Gastrocnemius medialis (tissue), 4 donors: ENCODE measurements at regions not wholly inside any gene's neighbourhood (a gene's known extent, or its start where the extent isn't known, plus 50 kb on each side); places are given as distances from the start of the nearest gene placed in this dataset.

Experiments
- CTCF ChIP-seq, 5 experiments: fragments of 450-650 bp in 3 of 5; fragments of 200-600 bp in 2 of 5; sonication (generic) in 2 of 5; IDR thresholded peaks in 4 of 5; conservative IDR thresholded peaks in 1 of 5; 1 replicate in 4 of 5; 2 replicates in 1 of 5; pipeline ENCODE4 v1.5.1; 2016 to 2019; ENCODE audit warnings: antibody characterized with exemption in 5 of 5, mild to moderate bottlenecking in 3 of 5, moderate library complexity in 3 of 5
- POLR2A ChIP-seq, 2 donors: fragments of 450-650 bp; IDR thresholded peaks; one replicate each; pipeline ENCODE4 v1.6.1; 2017; ENCODE audit warnings: antibody characterized with exemption in 2 of 2, mild to moderate bottlenecking in 2 of 2, moderate library complexity in 2 of 2

GRCh38 chr4:116702949-116703348 is 382.4 kb downstream of the TRAM1L1 start:
- no peak for TF ChIP-seq POLR2A (IDR thresholded peaks at IDR 0.05)
- TF ChIP-seq CTCF (IDR thresholded peaks at IDR 0.05 in 4 of 5, conservative IDR thresholded peaks at IDR 0.05 in 1 of 5), result no peak
